Stimulated activated CD4-positive, alpha-beta T cell treated with anti-CD3 and anti-CD28 coated beads, Interleukin-2, amount 100 ng/mL, for 24 hours (primary cell): ENCODE measurements at regions not wholly inside any gene's neighbourhood (a gene's known extent, or its start where the extent isn't known, plus 50 kb on each side); places are given as distances from the start of the nearest gene placed in this dataset.

Source experiments
- DNase-seq, 2 donors: peaks; one replicate each; pipeline ENCODE4 v3.0.0-alpha.2; 2020

- DNase-seq = no peak
These were observed 424.9 kb downstream of the PCDH17 start for GRCh38 chr13:58056426-58056825.

DNA sequence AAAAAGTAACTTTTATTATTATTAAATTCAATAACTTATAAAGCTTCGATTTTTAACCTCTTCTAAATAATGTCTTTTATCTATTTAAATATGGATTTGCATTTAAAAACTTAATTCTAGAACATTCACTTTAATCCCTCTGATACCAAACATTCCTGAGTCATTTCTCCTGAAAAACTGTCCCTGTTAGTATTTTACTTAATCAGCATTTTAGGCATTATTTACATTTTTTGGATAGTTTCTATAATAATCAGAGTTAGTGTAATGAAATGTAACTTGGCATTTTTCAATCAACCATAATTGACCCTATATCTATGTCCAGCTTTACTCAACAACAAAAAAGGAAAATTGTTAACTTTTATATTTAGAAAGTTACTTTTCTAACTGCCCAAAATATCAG is 428.1 kb downstream of the PCDH17 start:
- no peak for DNase-seq

DNA sequence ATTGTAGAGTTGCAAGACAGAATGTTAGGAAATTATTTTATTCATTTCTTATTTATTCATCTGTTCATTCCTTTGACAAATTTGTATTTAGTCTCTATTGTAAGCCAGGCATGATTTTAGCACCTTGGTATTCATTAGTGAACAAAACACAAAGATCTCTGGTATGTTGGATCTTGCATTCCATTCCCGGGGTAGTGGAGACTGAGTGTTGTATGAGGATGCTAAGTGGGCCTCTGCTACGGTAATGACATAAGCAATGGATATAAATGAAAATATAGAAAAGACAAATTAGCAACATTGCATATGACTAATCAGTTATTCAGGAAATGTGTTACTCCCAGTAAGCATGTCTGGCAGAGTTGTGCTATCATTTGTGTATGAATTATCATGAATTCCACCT is 449.3 kb downstream of the PCDH17 start:
- no peak for DNase-seq

- no peak for DNase-seq
These were observed 449.8 kb downstream of the PCDH17 start for GRCh38 chr13:58081301-58081820.

DNA sequence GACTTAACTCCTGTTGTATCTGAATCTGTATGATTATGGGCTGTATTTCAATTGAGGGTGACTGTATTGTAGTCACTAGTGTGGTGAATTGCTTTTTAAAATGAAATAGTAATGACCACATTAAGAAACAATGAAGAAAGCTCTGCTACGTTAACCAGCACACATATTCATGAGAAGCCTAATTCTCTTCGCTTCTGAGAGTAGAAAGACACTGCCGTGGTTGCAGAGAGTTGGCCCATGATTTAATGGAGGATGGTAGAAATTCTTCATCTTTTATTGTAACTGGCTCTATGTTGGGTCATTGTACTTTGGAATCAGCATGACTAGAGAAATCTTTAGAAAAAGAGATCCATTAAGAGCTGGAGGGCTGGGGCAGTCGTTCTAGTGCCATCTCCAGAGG is 451.5 kb downstream of the PCDH17 start:
- DNase-seq = no peak

DNA sequence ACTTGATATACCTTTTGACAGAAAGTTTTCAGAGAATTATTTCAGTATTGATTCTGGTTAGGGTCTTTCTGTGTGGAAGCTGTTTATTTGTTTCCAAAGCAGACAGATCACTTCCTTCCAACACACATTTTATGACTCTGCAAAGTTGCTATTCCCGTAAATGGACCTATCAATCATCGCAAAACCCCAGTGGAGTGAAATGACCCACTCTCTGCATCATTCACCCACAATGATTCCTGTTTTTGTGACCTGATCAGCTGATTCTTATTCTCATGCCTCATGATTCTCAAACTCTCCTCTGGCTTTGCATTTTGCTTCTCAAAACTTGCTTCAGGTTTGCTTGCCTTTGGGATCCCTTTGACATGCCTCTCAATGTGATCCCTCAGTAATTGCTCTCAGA is 453.7 kb downstream of the PCDH17 start:
- DNase-seq = no peak

DNA sequence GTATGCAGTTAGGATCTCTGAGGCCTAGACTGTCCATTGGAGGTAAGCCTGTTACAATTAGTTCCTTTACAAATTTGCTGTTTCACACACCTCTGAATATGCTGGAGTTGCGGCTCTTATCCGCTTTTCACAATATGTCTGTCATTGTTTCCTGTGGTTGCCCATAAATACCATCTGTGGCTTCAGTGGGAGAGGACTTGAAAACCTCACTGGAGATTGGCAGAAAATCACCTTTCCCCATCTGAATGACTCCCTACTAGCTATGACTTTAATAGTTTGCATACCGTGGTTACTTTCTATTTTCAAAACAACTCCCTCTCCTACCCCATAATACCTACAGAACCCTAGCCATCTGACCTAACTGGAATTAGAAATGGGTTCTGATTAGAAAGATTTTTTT is 454.3 kb downstream of the PCDH17 start:
- no peak for DNase-seq

- no peak for DNase-seq
These were observed 456.0 kb downstream of the PCDH17 start for GRCh38 chr13:58087566-58087965.

- no peak for DNase-seq
These were observed 461.9 kb downstream of the PCDH17 start for GRCh38 chr13:58093394-58093793.

- no peak for DNase-seq
These were observed 466.3 kb downstream of the PCDH17 start for GRCh38 chr13:58097831-58098230.

DNA sequence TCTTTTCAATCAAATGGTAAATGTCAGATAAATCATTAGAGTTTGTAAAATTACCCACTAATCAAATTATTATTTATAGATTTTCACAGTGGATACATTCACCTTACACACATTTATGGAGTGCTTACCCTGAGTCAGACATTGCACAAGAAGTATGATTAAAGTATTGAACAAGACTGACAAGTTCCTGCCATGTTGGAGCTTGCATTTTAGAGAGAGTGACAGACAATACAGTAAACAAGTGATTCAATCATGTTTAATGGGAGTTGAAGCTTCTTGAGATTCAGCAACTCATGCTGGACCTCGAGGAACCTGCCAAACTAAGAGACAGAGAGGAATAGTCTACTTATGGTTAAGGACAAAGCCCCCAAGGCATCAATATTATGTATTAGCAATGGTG is 487.8 kb downstream of the PCDH17 start:
- no peak for DNase-seq

DNA sequence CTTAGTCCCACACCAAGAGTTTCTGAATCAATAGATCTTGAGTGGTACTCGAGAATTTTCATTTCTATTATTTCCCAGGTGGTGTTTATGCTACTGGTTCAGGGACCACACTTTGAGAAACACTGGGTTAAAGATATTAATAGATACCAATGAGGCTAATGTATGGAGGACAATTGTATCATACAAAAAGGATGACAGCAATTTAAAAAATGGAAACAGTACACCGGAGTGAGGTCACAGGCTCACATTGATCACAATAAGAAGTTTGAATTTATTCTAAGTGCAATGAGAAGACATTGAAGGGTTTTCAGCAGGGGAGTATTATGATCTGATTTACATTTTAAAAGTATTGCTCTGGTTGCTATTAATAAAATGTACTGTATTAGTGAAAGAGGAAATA is 488.3 kb downstream of the PCDH17 start:
- DNase-seq = no peak

DNA sequence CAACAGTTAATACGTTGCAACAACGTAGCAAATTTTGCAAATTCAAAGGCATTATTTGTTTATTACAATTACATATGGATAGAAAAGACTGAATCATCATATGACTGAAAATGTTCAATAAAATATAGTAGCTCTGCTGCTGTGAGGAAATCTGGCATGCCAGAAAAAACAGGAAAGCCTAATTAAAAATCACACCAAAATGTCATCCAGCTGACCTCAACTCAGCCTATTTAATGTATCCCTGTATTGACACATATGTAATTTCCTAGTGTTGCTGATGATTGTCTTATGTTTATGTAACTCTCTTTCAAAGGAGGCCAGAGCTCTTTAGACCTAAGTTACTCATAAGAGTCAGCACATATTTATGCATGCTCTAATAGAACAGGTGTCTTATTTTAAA is 495.0 kb downstream of the PCDH17 start:
- DNase-seq = no peak

GRCh38 chr13:58134012-58134411 is 502.5 kb downstream of the PCDH17 start:
- no peak for DNase-seq

DNA sequence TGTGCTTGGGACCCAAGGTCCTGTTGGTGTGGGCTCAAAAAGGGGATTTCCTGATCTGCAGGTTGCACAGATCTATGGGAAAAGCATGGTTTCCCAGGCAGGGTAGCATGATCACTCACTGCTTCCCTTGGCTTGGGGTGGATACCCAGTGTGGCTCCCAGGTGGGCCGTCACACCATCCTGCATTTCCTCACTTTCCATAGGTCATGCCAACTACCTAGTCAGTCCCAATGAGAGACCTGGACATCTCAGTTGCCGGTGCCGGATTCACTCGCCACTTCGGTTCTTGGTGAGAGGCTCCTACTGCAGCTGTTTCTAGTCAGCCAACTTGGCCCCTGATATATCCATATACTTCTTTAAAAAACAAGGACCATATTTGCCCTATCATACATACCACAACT is 503.0 kb downstream of the PCDH17 start:
- no peak for DNase-seq

DNA sequence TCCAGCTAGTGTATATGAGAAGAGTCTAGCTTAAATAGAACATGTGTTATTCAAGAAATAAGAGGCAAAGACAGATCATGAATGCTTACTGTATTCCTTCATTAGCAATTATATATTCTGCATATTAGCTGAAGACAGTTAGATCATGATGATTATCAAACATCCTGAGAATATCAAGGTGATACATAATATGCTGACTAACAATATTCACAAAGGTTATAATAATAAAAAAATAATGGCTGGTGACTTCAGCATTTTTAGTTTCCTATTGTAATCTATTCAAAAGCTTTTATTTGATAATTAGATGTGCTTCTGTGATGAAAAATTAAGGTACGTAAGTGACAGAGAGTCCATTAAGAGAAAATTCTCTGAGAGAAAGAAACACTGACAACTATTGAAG is 511.4 kb downstream of the PCDH17 start:
- no peak for DNase-seq

- DNase-seq = no peak
These were observed 513.1 kb downstream of the PCDH17 start for GRCh38 chr13:58144616-58145015.

DNA sequence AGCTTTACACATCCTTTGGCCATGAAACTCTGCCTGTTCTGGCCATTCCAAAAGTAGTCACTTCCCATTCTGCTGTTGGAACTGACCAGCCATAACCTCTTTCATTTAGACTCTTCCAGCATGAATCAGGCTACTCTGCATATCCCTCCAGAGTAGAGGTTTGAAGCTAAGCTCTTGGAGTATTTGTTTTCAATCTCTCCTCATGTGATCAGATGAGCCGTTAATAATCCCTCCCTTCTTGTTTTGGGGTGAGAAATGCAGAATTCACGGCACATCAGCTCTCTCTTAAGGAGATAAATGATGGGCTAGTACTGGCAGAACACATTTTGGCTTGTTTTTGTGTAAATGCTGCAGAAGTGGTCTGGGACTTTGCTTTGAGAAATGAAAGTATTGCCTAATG is 519.9 kb downstream of the PCDH17 start:
- no peak for DNase-seq

GRCh38 chr13:58160980-58161379 is 529.4 kb downstream of the PCDH17 start:
- no peak for DNase-seq

- DNase-seq = no peak
These were observed 534.1 kb downstream of the PCDH17 start for GRCh38 chr13:58165617-58166016.

DNA sequence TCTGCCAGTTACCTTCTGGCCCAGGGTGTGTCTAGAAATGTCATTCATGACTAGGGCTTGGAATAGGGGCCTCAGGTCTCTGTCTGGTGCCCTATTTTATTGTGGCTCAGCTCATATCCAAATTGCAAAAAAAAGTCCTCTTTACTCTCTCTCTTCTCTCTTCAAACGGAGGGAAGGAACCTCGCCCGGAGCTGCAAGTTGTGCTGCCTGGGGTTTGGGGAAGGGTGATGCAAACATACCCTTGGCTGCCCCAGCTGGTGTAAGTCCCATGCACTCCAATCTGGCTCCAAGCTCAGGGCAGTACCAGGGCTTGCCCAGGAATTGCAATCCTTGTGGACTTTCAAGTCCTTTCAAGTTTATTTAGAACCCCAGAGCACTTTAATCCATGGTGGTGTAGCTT is 549.6 kb downstream of the PCDH17 start:
- no peak for DNase-seq

DNA sequence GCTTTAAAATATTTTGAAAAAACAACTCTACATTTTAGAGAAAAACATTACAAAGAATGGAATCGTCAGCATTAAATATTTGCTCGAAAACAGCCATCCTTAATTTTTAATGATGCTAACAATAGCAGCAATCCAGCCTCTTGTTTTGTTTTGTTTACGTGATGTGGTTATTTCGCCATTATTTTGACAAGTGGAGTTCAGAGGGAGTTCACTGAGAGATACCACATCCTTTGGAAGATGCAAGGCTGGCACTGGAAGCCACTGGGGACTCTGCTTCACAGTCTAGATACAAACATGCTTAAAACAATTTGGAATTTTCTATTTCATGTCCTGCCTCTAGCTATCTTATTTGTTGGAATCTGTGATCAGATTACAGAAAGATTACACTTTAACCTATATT is 556.3 kb downstream of the PCDH17 start:
- no peak for DNase-seq

GRCh38 chr13:58190577-58190976 is 559.0 kb downstream of the PCDH17 start:
- DNase-seq = no peak

DNA sequence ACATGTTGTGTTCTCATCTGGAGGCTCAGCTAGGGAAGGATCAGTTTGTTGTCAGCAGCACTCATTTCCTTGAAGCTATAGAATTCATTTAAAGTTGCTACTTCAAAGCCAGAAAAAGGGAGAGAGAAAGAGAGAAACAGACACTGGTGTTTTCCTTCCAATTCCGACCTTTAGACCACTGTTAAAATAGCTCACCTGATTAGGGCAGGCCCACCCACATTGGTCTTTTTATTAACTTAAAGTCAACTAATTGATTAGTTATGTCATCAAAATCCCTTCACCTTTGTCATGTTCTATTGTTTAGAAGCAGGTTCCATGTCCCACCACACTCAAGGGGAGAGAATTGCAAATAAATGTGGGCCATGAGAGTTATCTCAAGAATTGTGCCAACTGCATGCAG is 560.2 kb downstream of the PCDH17 start:
- DNase-seq = no peak

- DNase-seq = no peak
These were observed 570.6 kb downstream of the PCDH17 start for GRCh38 chr13:58202099-58202498.

DNA sequence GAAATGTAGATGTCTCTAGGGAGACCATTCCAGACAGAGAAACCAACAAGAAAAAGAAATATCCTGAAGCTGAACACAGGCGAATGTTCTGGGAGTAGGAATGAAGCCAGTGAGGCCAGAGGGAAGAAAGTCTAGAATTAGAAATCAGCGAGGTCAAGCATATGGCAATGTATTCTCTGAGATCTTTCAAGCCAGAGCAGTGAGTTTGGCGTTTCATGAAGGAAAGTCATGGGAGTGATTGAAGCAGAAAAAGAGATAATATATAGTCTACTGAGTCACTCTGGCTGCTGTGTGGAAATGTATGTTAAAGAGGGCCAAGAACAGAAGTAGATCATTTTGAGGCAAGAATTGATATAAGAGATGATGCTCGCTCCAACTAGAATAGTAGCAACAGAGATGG is 576.0 kb downstream of the PCDH17 start:
- no peak for DNase-seq
